MCF 10A (cell line): ENCODE measurements at regions not wholly inside any gene's neighbourhood (a gene's known extent, or its start where the extent isn't known, plus 50 kb on each side); places are given as distances from the start of the nearest gene placed in this dataset.
A peak's percentile ranks its signal among the peaks of the same experiment; 100 is the strongest.

Experiments used
- BruUV-seq: library from RNA; stranded (reverse); fragments of 400-500 nt; replicated peaks from 2 replicates; lab custom pipeline; 2021; lab: Mats Ljungman, UMichigan
- CTCF ChIA-PET: fragments of 300-600 bp; sonication (Branson Sonifier 250); formaldehyde crosslinking; extraction: SDS; loops from one replicate; lab custom pipeline; 2021; ENCODE audit warnings: antibody characterized with exemption, inconsistent platforms; lab: Yijun Ruan, JAX
- POLR2A ChIA-PET: fragments of 300-600, 350-650 bp; sonication (Branson Sonifier 250); formaldehyde crosslinking; extraction: SDS; loops from one replicate; lab custom pipeline; 2020; ENCODE audit warnings: antibody characterized with exemption, inconsistent platforms; lab: Yijun Ruan, JAX
- DNase-seq: peaks from one replicate; pipeline ENCODE4 v3.0.0-alpha.2; 2018; ENCODE audit not compliant: unreplicated experiment
- H3K27ac Mint-ChIP-seq: one replicate; pipeline ENCODE4 v1.8.0; 2022; ENCODE audit warnings: mild to moderate bottlenecking, low read depth, mixed read lengths; ENCODE audit not compliant: unreplicated experiment
- H3K27me3 Mint-ChIP-seq: one replicate; pipeline ENCODE4 v1.8.0; 2022; ENCODE audit warnings: mixed read lengths; ENCODE audit not compliant: insufficient read depth, unreplicated experiment
- H3K36me3 Mint-ChIP-seq: one replicate; pipeline ENCODE4 v1.8.0; 2022; ENCODE audit warnings: mild to moderate bottlenecking, moderate library complexity, mixed read lengths; ENCODE audit not compliant: insufficient read depth, unreplicated experiment
- H3K4me1 Mint-ChIP-seq: one replicate; pipeline ENCODE4 v1.8.0; 2022; ENCODE audit warnings: mixed read lengths; ENCODE audit not compliant: insufficient read depth, unreplicated experiment
- H3K4me3 Mint-ChIP-seq: one replicate; pipeline ENCODE4 v1.8.0; 2022; ENCODE audit warnings: mild to moderate bottlenecking, moderate library complexity, mixed read lengths; ENCODE audit not compliant: unreplicated experiment
- H3K9me3 Mint-ChIP-seq: one replicate; pipeline ENCODE4 v1.8.0; 2022; ENCODE audit warnings: mixed read lengths; ENCODE audit not compliant: unreplicated experiment
- intact Hi-C: fragments of 100-400 bp; cut with micrococcal nuclease; formaldehyde crosslinking; loops from 2 replicates; pipeline ENCODE4 v1.14.1; 2022
- TF ChIP-seq, protein P1 (sequence below): fragments of 200-600 bp; IDR thresholded peaks from one replicate; pipeline ENCODE4 v1.8.0; 2022; ENCODE audit warnings: antibody characterized with exemption, mild to moderate bottlenecking; ENCODE audit not compliant: unreplicated experiment

DNA sequence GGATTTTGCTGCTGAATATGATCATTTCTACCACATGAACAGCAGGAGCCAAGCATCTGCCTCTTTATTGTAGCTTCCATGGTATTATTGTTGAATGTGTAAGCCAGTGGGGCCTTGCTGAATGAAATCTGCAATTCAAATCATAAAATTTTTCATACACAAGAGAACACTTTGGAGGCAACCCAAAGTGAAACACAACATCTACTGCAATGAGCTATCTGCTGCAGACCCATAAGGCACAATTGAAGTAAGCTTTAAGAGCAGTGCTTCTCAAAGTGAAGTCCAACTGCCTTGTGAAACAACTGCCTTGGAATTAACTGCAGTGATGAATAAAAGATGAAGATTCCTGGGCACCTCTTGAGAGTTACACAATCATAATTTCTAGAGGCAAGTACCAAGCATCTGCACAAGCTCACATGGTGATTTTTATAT is 626.3 kb upstream of the INTU start:
- DNase-seq: no peak
- ChIA-PET CTCF (no interaction called here), POLR2A (no interaction called here)
- H3K9me3 Mint-ChIP-seq: no peaks in the 10 kb centered on the region
- H3K4me1 Mint-ChIP-seq: no peaks in the 10 kb centered on the region
- BruUV-seq: no TSS peak
- TF ChIP-seq, protein P1, sequence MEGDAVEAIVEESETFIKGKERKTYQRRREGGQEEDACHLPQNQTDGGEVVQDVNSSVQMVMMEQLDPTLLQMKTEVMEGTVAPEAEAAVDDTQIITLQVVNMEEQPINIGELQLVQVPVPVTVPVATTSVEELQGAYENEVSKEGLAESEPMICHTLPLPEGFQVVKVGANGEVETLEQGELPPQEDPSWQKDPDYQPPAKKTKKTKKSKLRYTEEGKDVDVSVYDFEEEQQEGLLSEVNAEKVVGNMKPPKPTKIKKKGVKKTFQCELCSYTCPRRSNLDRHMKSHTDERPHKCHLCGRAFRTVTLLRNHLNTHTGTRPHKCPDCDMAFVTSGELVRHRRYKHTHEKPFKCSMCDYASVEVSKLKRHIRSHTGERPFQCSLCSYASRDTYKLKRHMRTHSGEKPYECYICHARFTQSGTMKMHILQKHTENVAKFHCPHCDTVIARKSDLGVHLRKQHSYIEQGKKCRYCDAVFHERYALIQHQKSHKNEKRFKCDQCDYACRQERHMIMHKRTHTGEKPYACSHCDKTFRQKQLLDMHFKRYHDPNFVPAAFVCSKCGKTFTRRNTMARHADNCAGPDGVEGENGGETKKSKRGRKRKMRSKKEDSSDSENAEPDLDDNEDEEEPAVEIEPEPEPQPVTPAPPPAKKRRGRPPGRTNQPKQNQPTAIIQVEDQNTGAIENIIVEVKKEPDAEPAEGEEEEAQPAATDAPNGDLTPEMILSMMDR: no peak
- no peaks in the 10 kb centered on the region for H3K27me3 Mint-ChIP-seq
- H3K36me3 Mint-ChIP-seq: no peaks in the 10 kb centered on the region
- H3K27ac Mint-ChIP-seq: no peak overlapping the region
- H3K4me3 Mint-ChIP-seq: no peak overlapping the region
- intact Hi-C loops: no loop called here

DNA sequence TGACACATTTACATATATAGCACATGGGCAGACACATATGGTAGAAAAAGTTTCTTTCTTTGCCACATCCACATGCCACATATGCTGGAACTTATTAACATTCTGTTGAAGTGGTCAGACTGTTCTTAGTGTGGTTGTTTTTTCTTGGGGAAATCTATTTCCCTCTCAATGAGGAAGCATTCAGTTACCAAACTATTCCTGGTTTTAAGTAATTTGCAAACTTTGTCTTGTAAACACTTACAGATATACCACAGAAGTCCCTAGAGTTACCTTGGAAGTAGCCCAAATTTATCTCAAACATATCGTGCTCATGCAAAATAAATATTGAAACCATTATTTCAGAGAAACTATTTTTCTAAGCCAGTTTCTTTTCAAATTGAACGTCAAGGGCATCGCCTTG is 625.5 kb upstream of the INTU start:
- POLR2A ChIA-PET: no interaction called here
- TF ChIP-seq, protein P1: no peak
- H3K27me3 Mint-ChIP-seq: no peaks in the 10 kb centered on the region

DNA sequence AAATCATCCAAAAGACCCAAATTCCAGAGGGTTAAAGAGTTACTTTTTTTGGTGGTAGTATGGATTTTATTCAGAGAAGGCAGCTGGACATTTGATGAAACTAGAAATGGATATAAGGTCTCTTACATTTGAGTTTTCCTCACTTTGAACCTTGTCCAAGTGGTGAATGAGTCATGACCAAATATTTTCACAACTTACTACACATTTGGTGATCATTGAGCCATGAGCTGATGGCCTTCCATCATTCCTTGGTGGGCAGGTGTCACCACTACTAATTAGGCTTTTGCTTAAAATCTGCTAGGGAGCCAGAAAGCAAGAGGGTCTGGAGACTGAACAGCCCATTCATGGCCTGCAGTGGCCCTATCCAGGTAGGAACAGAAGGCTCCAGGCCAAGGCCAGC is 620.2 kb upstream of the INTU start:
- Mint-ChIP-seq H3K36me3 (no peaks in the 10 kb centered on the region), H3K9me3 (no peaks in the 10 kb centered on the region), H3K4me1 (peaks cover 5% of the 10 kb centered on the region), H3K27me3 (no peaks in the 10 kb centered on the region), H3K4me3 (no peak overlapping the region), H3K27ac (no peak overlapping the region)
- BruUV-seq: no TSS peak
- peak; percentile 80 for DNase-seq
- TF ChIP-seq, protein P1: no peak
- ChIA-PET POLR2A (no interaction called here), CTCF (no interaction called here)
- intact Hi-C loops: no loop called here

More for the DNA sequence above, 625.5 kb upstream of the INTU start:
- H3K4me1 Mint-ChIP-seq: no peaks in the 10 kb centered on the region
- intact Hi-C loops: no loop called here
- no peak for DNase-seq
- no peaks in the 10 kb centered on the region for H3K36me3 Mint-ChIP-seq
- H3K4me3 Mint-ChIP-seq: no peak overlapping the region
- BruUV-seq: no TSS peak
- no peaks in the 10 kb centered on the region for H3K9me3 Mint-ChIP-seq
- no peak overlapping the region for H3K27ac Mint-ChIP-seq
- CTCF ChIA-PET: no interaction called here

DNA sequence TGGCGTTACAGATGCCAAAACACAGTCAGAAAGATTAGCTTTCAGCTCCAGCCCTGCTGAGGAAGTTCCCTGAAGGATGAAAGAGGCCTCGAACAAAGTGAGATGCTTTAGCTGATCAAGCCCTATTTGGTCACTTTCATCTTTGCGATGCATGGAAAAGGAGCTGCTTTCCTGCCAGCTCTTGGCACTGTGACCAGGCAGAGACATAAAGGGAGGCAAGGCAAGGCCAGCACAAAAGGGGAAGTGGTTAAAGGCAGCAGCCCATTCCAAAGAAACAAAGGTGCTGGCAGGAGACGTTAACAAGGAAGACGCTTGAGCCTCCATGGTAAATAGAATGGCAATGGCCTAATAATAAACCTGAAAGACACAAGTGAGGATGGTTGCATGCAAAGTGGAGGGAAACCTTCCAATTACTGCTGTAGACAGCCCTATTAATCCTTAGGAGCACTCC is 617.1 kb upstream of the INTU start:
- DNase-seq: no peak
- no TSS peak for BruUV-seq
- Mint-ChIP-seq H3K4me1 (peaks cover 5% of the 10 kb centered on the region), H3K36me3 (no peaks in the 10 kb centered on the region), H3K4me3 (no peak overlapping the region), H3K27me3 (no peaks in the 10 kb centered on the region), H3K9me3 (no peaks in the 10 kb centered on the region), H3K27ac (no peak overlapping the region)
- TF ChIP-seq, protein P1: no peak
- POLR2A ChIA-PET: no interaction called here
- CTCF ChIA-PET: no interaction called here
- intact Hi-C loops: no loop called here
